HG02571 (cell line): ENCODE measurements at regions not wholly inside any gene's neighbourhood (a gene's known extent, or its start where the extent isn't known, plus 50 kb on each side); places are given as distances from the start of the nearest gene placed in this dataset.
"Not testable (repeated sequence)": the region's sequence is repeated elsewhere in the genome, so short reads cannot be mapped to it uniquely, and the experiment has no call there.

Experiments used
- ATAC-seq: cut with Tn5 transposase; IDR thresholded peaks from one replicate; pipeline ENCODE4 v1.9.1; 2021; ENCODE audit warnings: mild to moderate bottlenecking, moderate library complexity; ENCODE audit not compliant: unreplicated experiment

DNA sequence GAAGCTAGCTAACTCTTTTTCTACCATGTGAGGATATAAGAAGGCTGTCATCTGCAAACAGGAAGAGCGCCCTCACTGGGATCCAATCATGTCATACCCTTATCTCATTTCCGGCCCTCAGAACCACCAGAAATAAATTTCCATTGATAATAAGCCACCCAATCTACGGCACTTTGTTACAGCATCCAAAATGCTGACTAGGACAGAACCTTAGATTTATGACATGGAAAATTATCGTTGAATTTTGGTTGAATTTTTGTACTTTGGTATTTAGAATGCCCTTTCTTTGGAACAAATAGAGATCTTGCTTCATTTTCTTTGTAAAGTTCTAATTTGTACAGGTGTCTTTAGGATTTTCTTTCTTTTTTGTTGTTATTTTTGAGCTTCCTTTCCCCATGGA is 53.3 kb upstream of the CYLC2 start:
- no peak for ATAC-seq

DNA sequence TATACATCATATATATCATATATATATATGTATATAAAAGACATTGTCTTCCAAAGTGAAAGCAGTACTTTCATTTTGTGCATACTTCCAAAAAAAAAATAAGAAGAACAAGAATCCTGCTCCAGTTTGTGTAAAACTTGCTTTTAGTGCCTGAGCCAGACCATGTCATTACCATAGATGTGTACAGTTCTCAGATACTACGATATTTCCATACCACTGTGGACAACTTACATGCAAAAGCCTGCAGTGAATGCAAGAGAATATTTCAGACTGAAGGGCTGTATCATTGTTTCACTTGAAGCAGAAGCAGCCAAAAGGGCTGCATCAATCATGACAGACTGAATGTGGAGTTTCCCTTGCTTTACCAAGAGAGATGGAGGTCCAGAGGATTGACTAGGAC is 72.6 kb upstream of the CYLC2 start:
- no peak for ATAC-seq

DNA sequence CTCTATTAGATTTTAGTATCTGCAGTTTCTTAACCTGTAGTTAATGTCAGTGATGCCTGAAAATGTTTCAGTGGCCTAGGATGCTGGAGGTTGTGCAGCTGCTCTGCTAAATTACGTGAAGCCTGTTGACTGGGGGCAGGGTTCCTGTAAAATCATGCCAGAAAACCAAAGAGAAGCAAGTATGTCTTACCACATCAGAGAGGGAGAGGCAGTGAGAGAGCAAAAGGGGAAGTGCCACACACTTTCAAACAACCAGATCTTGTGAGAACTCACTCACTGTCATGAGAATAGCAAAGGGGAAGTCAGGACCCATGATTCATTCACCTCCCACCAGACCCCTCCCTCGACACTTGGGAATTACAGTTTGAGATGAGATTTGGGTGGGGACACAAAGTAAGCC is 83.9 kb upstream of the CYLC2 start:
- ATAC-seq = no peak

DNA sequence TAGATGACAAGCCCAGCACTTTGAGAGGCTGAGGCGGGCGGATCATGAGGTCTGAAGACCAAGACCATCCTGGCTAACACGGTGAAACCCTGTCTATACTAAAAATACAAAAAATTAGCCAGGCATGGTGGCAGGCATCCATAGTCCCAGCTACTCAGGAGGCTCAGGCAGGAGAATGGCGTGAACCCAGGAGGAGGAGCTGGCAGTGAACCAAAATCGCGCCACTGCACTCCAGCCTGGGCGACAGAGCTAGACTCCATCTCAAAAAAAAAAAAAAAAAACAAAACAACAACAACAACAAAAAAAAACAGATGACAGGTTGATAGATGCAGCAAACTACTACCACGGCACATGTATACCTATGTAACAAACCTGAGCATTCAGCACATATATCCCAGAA is 89.3 kb upstream of the CYLC2 start:
- ATAC-seq = not testable (repeated sequence)

DNA sequence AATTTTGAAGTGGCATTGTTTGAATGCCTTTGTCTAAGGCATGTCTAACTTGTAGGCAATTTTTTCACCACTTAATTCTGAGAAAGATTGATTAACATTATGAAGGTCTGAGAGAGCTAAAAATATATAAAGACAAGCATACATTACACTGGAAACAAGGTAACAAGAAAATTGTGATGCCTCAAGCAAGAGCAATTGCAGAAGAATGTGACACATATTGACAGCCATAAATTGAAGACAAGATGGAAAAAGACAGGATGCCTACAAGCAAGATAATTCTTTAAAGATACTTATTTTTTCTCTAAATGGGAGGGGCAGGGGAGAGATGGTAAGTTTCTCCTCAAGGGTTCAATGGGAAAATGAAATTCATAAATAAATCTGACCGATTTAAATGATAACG is 103.1 kb upstream of the CYLC2 start:
- no peak for ATAC-seq

DNA sequence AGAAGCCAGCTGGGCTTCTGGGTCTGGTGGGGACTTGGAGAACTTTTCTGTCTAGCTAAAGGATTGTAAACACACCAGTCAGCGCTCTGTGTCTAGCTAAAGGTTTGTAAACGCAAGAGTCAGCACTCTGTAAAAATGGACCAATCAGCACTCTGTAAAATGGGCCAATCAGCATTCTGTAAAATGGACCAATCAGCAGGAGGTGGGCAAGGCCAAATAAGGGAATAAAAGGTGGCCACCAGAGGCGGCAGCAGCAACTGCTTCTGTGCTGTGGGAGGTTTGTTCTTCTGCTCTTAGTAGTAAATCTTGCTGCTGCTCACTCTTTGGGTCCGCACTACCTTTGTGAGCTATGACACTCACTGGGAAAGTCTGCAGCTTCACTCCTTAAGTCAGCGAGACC is 106.4 kb upstream of the CYLC2 start:
- ATAC-seq = not testable (repeated sequence)

DNA sequence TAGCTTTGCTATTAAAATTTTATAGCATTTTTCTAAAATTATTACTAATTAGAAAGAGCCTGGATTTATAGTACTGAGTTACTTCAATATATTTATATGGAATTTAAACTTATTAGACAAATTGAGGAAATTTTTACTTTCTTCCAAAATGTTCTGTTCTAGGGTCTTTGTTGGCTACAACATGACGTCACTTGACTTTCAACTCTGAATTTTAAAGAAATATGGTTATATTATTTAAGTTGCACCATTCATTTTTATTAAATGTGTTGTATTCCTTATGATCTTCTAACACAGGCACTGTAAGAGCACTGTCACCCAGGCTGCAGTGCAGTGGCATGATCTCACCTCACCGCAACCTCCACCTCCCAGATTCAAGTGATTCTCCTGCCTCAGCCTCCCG is 119.4 kb upstream of the CYLC2 start:
- no peak for ATAC-seq

DNA sequence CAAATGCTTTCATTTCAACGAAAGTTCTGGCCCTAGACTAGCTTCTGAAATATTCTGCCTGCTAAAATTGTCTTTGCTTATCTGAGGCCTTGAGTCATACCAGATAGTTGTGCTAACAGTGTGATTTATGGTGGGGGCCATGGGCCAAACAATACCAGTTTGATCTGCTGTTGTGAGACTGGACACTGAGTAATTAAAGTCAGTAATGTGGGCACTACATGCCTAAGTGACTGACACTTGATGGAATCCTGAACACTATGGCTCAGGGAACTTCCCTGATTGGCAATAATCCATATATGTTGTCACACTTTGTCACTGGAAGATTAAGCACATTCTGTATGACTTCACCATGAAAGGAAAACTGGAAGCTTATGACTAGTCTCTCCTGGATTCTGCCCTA is 127.6 kb upstream of the CYLC2 start:
- ATAC-seq = no peak

DNA sequence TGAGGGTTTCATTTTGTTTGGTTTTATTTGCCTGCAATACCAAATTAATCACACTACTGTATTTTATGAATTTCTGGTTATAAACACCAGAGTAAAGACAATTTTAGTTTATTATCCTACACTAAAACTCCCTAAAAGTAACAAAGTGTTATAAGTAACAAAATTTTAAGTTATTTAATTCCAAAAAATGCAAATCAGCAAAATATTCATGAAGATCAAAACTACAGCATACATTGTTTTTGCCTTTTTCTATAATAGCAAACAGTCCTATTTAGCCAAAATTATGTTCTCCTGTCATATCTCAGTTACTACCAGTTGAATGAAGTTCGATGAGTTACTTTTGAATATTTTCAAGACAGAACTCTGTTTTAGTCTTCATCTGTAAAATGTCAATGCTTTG is 132.7 kb upstream of the CYLC2 start:
- no peak for ATAC-seq

DNA sequence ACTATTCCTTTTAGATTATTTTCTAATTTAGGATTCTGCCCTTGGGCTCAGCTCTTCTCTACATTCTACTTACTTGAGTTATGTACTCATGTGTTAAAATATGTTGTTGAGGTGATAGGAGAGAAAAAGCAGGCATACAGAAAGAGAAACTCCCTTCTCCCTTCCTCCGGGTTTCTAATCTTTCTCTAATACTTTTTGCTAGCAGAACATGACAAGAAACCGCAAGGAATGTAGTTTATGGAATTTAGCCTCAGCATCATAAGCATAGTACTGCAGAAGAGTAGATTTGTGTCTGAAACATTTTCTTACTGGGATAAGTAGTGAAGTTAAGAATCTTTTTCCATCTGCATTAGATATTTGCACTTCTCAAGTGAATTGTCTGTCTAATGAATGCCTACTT is 139.5 kb upstream of the CYLC2 start:
- ATAC-seq = no peak

DNA sequence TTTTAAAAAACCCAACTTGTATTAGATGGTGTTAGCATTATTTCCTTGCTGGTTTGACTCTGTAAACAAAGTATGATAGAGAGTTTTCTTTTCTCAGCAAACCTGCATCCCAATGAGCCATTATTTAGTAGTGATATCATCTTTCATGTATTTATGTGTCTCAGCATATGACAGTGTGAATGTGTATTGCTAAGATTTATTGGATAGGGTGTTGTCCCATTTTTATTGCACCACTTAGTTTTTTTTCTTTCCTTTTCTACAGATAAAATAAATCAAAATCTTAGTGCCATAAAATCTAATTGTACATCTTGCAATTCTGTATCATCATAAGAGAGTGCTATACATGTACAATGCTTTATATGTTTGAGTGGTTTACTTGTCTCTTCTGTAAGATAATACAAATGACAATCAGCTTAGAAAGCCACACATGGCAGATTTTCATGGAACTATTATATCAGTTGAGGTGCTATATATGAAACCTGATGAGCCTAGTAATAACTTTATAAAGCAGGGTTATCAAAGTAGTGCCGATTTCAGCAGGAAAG is 149.2 kb upstream of the CYLC2 start:
- no peak for ATAC-seq

DNA sequence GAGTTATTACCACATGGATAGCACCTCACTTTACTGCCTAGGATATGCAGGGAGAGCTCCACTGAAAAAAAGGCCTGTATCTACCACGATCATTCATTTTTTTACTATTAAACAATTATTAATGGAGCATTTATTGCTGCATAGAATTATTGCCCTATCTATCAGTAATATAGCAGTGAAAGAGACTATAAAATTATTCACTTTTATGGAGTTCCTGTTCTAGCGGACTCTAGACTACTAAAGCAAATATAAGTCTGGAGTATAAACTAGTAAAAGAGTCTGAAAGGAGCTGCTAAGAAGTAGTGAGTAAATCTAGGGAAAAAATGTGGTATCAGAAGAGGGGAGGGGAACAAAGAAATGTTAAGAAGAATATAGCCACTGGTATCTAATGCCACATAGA is 150.4 kb upstream of the CYLC2 start:
- ATAC-seq = no peak

DNA sequence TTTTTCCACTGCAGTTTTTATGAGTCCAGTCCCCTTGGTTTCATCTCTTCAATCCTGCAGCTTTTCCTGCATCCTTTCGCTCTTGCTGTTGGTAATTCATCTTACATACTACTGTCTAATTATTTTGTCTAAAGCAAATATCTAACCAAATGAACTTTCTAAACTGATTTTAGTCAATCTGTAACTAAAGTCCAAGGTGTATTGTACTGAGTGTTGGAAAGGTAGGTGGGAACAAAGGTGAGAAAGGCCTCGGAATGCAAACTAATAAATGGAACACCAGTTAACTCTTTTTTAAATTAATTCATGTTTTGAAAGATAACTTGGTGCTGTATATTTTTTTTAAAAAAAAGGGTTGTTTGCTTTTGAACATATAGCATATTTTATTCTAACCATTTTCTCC is 152.7 kb upstream of the CYLC2 start:
- no peak for ATAC-seq

DNA sequence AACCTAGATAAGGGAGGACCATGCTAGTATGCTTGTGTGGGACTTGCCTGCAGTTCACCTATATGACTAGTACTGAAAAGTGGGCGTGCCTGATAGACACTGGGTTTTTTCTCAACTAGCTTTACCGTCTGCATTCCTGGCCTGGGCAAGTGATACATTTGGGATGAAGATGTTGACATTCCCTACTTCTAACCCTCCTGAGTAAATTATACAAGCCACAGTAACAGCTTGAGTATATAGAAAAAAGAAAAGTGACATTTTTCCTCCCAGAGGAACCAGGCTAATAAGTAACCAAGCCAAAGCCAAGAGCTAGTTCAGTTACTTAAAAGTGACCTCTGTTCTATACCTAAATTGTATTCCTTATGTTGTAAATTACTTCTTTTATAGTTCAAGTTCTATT is 153.8 kb upstream of the CYLC2 start:
- no peak for ATAC-seq

DNA sequence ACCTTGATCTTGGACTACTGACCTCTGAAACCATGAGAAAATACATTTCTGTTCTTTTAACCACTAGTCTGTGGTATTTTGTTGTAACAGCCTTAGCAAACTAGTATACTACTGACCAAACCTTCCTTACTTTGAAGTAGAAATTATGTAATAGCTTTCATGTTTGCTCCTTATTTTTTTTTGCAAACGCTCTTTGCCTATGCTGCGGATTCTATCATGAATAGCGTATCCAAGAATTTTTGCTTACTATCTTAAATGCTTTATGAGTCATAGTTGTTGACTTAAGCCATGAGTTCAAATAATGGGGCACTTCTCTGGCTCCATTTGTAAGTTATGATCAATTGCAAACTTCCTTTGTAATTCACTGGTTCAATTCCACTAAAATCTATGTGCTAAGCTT is 154.8 kb upstream of the CYLC2 start:
- ATAC-seq = no peak

DNA sequence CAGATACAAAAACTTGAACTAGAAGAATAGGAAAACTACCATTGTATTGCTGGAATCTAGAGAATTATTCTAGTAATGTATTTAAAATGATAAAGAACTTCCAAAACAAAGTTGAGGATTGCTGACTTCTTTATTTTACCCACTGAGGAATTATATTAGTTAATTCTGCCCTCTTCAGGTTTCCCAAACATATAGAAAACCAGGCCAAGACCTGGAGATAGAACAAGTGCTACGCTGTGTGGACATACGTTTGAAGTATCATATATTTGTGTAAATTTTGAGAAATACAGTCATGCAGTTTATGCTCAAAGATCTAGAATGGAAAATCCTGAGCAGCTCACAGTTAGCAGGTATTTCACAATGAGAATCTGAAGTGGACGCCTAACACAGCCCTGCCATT is 162.3 kb upstream of the CYLC2 start:
- no peak for ATAC-seq

DNA sequence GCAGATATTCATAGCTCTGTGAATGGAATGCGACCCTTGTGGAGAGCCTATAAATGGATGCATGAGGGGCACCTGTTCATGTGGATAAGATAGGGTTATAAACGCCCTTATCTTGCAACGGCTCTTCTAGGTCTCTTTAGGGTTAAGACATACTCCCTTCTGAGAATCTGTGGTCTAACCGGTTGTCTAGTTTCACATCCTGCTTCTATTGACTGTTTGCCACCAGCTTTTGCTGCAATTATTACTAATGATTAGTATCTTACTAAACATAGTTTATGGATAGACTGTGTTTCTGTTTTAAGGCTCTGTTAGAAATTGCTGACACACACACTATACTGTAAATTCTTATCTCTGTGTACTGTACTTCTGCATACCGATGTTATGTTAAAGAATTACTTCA is 198.9 kb upstream of the CYLC2 start:
- no peak for ATAC-seq

DNA sequence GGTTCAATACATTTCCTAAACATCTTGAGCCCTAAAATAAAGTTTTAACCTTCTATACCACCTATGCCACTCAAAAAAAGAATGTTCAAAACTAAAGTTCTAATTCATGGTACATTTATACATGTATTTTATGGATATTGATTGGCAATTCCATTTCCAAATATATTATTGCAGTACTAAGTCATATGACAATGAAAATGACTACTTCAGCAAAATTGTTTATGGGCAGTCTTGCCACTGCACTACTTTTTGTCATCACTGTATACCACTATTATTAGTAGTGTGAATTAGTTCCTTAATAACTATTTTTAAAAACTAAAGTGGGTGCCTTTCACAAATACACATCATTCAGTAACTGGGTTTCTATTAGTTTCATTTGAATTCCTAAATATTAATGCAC is 199.6 kb upstream of the CYLC2 start:
- ATAC-seq = no peak

DNA sequence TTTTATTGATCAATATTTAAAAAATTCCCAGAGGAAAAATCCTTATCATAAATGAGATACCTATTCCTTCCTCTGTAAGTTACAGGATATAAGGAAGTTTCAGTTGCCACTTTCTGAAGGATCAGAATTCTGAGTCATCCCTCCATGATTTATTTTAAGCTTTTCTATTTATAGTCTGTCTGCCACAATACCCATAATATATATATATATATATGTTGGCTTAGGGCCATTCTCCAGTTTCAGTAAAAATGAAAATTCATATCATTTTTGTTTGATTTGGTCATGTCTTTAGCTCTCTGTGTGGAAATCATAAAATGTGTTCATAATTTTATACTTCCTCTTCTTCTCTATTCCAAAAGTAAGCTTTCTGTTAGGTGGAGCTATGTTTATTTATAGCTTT is 215.8 kb upstream of the CYLC2 start:
- no peak for ATAC-seq

DNA sequence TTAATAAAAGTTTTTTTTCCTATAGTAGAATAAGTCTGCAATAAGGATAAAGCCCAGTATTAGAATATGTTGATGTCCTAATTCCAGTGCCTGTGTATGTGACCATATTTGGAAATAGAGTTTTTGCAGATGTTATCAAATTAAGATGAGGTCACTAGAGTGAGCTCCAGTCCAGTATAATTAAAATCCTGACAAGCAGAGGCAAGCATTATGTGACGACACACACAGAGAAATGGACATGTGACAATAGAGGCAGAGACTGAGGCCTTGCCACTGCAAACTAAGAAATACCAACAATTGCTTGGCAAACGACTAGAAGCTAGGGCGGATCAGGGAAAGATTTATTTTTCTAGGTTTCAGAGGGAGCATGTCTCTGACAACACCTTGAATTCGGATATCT is 216.4 kb upstream of the CYLC2 start:
- no peak for ATAC-seq

DNA sequence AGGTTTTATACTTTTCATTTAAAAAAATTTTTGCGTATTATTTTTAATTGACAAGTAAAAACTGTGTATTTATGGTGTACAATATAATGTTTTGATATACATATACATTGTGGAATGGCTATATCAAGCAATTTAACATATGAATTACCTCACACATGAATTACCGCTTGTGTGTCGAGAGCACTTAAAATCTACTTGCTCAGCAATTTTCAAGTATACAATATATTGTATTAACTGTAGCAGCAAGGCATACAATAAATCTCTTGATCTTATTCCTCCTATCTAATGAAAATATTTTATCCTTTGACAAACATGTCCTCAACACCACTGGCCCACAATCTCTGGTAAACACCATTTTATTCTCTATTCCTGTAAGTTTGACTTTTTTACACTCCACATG is 224.4 kb upstream of the CYLC2 start:
- ATAC-seq = no peak

DNA sequence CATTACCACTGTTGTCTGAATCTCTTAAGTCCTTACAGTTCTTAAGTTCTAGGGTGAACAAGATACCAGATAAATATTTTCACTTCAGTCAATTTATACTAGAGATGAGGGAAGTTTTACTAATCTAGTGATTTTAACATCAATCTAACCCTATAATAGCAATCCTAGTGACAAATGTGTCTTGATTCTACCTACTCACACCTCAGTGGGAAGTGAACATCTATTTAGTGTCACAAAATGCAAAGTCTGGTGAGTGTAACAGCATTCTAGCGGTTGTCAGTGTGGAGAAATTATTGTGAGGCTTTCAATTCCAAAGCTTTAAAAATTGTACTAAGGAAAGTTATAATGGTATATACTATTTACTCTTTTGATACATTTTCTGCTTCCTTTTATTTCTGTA is 225.8 kb upstream of the CYLC2 start:
- ATAC-seq = no peak

DNA sequence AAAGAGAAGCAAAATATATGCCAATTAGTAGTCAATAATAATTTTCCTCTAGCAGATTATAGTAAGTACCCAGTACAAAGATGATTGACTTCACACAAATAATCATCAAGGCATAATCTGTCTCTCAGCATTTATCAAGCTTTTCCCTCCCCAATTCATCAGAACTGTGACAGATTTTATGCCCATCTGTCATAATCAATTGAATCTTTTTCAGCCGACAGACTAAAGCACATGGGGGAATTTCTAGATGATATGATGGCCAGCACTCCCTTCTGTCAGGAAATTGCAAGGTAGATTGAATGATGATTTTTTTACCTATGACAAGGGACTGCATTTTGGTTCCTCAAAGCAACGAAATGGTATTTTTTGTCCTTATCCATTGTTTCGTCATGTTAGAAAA is 227.1 kb upstream of the CYLC2 start:
- no peak for ATAC-seq

DNA sequence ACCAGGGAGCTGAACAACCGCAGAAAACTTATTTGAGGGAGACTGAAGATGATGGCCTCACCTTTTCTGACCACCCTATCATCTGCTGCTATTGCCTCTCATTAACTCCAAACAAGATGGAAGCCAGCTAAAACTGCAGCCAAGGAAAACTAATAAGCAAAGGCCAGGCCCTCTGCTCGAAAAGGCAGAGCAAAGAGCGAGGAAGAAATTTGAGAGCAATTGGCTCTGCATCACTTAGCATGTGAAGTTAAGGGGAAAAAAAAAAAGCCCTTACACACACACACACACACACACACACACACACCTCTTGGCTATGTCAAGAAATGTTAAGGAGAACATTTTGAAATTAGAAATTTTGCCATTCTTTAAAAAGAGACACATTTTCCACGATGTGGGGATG is 228.1 kb upstream of the CYLC2 start:
- no peak for ATAC-seq
